ENCODE measurements at regions not wholly inside any gene's neighbourhood (a gene's known extent, or its start where the extent isn't known, plus 50 kb on each side); places are given as distances from the start of the nearest gene placed in this dataset.

DNA sequence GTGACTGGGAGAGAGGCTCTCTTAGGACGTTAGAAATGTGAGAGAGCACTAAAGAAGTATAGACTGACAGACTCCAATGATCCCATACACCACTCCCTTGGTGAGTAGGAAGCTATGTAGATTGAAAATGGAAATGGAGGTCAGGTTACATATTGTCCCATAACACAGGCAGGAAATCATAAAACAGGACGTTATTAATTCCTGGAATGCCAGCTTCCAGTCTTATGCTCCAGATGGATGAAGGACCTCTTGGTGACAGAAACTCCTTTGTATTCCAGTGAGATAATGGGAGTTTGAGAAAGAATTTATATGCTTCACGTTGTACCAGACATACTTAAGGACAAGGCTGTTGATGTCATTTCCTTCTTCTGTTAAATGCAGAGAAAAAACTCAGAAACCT lies 338.2 kb upstream of the ITGA1 start (continued):
- TF ChIP-seq, protein P1, sequence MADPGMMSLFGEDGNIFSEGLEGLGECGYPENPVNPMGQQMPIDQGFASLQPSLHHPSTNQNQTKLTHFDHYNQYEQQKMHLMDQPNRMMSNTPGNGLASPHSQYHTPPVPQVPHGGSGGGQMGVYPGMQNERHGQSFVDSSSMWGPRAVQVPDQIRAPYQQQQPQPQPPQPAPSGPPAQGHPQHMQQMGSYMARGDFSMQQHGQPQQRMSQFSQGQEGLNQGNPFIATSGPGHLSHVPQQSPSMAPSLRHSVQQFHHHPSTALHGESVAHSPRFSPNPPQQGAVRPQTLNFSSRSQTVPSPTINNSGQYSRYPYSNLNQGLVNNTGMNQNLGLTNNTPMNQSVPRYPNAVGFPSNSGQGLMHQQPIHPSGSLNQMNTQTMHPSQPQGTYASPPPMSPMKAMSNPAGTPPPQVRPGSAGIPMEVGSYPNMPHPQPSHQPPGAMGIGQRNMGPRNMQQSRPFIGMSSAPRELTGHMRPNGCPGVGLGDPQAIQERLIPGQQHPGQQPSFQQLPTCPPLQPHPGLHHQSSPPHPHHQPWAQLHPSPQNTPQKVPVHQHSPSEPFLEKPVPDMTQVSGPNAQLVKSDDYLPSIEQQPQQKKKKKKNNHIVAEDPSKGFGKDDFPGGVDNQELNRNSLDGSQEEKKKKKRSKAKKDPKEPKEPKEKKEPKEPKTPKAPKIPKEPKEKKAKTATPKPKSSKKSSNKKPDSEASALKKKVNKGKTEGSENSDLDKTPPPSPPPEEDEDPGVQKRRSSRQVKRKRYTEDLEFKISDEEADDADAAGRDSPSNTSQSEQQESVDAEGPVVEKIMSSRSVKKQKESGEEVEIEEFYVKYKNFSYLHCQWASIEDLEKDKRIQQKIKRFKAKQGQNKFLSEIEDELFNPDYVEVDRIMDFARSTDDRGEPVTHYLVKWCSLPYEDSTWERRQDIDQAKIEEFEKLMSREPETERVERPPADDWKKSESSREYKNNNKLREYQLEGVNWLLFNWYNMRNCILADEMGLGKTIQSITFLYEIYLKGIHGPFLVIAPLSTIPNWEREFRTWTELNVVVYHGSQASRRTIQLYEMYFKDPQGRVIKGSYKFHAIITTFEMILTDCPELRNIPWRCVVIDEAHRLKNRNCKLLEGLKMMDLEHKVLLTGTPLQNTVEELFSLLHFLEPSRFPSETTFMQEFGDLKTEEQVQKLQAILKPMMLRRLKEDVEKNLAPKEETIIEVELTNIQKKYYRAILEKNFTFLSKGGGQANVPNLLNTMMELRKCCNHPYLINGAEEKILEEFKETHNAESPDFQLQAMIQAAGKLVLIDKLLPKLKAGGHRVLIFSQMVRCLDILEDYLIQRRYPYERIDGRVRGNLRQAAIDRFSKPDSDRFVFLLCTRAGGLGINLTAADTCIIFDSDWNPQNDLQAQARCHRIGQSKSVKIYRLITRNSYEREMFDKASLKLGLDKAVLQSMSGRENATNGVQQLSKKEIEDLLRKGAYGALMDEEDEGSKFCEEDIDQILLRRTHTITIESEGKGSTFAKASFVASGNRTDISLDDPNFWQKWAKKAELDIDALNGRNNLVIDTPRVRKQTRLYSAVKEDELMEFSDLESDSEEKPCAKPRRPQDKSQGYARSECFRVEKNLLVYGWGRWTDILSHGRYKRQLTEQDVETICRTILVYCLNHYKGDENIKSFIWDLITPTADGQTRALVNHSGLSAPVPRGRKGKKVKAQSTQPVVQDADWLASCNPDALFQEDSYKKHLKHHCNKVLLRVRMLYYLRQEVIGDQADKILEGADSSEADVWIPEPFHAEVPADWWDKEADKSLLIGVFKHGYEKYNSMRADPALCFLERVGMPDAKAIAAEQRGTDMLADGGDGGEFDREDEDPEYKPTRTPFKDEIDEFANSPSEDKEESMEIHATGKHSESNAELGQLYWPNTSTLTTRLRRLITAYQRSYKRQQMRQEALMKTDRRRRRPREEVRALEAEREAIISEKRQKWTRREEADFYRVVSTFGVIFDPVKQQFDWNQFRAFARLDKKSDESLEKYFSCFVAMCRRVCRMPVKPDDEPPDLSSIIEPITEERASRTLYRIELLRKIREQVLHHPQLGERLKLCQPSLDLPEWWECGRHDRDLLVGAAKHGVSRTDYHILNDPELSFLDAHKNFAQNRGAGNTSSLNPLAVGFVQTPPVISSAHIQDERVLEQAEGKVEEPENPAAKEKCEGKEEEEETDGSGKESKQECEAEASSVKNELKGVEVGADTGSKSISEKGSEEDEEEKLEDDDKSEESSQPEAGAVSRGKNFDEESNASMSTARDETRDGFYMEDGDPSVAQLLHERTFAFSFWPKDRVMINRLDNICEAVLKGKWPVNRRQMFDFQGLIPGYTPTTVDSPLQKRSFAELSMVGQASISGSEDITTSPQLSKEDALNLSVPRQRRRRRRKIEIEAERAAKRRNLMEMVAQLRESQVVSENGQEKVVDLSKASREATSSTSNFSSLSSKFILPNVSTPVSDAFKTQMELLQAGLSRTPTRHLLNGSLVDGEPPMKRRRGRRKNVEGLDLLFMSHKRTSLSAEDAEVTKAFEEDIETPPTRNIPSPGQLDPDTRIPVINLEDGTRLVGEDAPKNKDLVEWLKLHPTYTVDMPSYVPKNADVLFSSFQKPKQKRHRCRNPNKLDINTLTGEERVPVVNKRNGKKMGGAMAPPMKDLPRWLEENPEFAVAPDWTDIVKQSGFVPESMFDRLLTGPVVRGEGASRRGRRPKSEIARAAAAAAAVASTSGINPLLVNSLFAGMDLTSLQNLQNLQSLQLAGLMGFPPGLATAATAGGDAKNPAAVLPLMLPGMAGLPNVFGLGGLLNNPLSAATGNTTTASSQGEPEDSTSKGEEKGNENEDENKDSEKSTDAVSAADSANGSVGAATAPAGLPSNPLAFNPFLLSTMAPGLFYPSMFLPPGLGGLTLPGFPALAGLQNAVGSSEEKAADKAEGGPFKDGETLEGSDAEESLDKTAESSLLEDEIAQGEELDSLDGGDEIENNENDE (IDR thresholded peaks at IDR 0.05; ENCODE audit: insufficient replicate concordance, low read length), result no peak
- TF ChIP-seq POLR2A (IDR thresholded peaks at IDR 0.05; ENCODE audit: control extremely low read depth in 1 of 2, low read depth in 2 of 2, low read length in 2 of 2) (no peak), MAFK (IDR thresholded peaks at IDR 0.05; ENCODE audit: low read depth, low read length) (no peak)

Data from H1 (cell line).